Endothelial cell (in vitro differentiated cells): ENCODE measurements at regions not wholly inside any gene's neighbourhood (a gene's known extent, or its start where the extent isn't known, plus 50 kb on each side); places are given as distances from the start of the nearest gene placed in this dataset.

ENCODE experiments used
- DNase-seq: peaks from one replicate; pipeline ENCODE4 v3.0.0; 2021; ENCODE audit warnings: low spot score
- H3K27ac Mint-ChIP-seq: one replicate; pipeline ENCODE4 v1.8.0; 2021; ENCODE audit warnings: mixed read lengths, inconsistent platforms; ENCODE audit not compliant: unreplicated experiment
- H3K27me3 Mint-ChIP-seq: one replicate; pipeline ENCODE4 v1.8.0; 2021; ENCODE audit warnings: mild to moderate bottlenecking, moderate library complexity, mixed read lengths, inconsistent platforms; ENCODE audit not compliant: unreplicated experiment
- H3K36me3 Mint-ChIP-seq: one replicate; pipeline ENCODE4 v1.8.0; 2021; ENCODE audit warnings: mild to moderate bottlenecking, low read depth, mixed read lengths, inconsistent platforms; ENCODE audit not compliant: unreplicated experiment
- H3K4me1 Mint-ChIP-seq: one replicate; pipeline ENCODE4 v1.8.0; 2021; ENCODE audit warnings: mild to moderate bottlenecking, mixed read lengths, inconsistent platforms; ENCODE audit not compliant: unreplicated experiment
- H3K4me3 Mint-ChIP-seq: one replicate; pipeline ENCODE4 v1.8.0; 2021; ENCODE audit warnings: mild to moderate bottlenecking, mixed read lengths, inconsistent platforms; ENCODE audit not compliant: unreplicated experiment
- H3K9me3 Mint-ChIP-seq: one replicate; pipeline ENCODE4 v1.8.0; 2021; ENCODE audit warnings: mixed read lengths, inconsistent platforms; ENCODE audit not compliant: unreplicated experiment
- TF ChIP-seq, protein P1 (sequence below): fragments of 200-600 bp; sonication (generic); IDR thresholded peaks from one replicate; pipeline ENCODE4 v1.5.0; 2021; ENCODE audit warnings: antibody characterized with exemption; ENCODE audit not compliant: unreplicated experiment

DNA sequence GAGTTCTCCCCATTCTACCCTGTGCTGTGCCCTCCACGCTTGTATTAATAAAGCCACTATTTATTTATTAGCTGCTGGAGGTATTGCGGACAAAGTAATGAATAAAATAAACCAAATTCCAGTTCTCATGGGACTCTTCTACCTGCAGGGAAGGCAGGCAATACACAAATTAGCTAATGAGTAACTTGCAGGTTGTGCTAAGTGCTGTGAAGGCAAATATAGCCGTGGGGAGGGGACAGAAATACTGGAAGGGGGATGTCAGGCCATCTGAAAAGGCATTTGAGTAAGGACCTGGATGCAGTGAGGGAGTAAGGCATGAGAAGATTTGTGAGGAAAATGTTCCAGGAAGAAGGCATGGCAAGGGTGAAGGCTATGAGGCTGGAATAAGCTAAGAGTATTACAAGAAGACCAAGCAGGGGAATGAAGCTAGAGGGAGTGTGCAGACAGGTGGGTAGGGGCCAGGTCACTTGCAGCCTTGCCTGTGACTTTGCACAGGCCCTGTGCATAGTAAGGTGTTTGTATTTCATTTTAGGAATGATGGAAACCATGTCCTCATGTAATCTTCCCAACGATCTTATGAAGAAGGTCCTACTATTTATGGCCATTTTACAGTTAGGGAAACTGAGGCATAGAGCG lies 167.5 kb downstream of the PTPN11 start:
- Mint-ChIP-seq H3K27me3 (peaks cover 9% of the 10 kb centered on the region), H3K4me1 (no peaks in the 10 kb centered on the region), H3K36me3 (no peaks in the 10 kb centered on the region), H3K9me3 (no peaks in the 10 kb centered on the region), H3K27ac (no peak overlapping the region), H3K4me3 (no peak overlapping the region)
- no peak for DNase-seq
- TF ChIP-seq, protein P1, sequence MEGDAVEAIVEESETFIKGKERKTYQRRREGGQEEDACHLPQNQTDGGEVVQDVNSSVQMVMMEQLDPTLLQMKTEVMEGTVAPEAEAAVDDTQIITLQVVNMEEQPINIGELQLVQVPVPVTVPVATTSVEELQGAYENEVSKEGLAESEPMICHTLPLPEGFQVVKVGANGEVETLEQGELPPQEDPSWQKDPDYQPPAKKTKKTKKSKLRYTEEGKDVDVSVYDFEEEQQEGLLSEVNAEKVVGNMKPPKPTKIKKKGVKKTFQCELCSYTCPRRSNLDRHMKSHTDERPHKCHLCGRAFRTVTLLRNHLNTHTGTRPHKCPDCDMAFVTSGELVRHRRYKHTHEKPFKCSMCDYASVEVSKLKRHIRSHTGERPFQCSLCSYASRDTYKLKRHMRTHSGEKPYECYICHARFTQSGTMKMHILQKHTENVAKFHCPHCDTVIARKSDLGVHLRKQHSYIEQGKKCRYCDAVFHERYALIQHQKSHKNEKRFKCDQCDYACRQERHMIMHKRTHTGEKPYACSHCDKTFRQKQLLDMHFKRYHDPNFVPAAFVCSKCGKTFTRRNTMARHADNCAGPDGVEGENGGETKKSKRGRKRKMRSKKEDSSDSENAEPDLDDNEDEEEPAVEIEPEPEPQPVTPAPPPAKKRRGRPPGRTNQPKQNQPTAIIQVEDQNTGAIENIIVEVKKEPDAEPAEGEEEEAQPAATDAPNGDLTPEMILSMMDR, result no peak

- Mint-ChIP-seq H3K27ac (no peak overlapping the region), H3K9me3 (no peaks in the 10 kb centered on the region), H3K4me1 (no peaks in the 10 kb centered on the region), H3K36me3 (no peaks in the 10 kb centered on the region), H3K4me3 (no peak overlapping the region), H3K27me3 (peaks cover 9% of the 10 kb centered on the region)
- TF ChIP-seq, protein P1, result no peak
- no peak for DNase-seq
These were observed 170.5 kb downstream of the PTPN11 start for GRCh38 chr12:112589275-112589674.

- peaks cover 9% of the 10 kb centered on the region for H3K27me3 Mint-ChIP-seq
- H3K4me3 Mint-ChIP-seq, result no peak overlapping the region
- H3K4me1 Mint-ChIP-seq, result no peaks in the 10 kb centered on the region
- H3K27ac Mint-ChIP-seq, result no peak overlapping the region
- H3K36me3 Mint-ChIP-seq, result no peaks in the 10 kb centered on the region
- no peaks in the 10 kb centered on the region for H3K9me3 Mint-ChIP-seq
- no peak for DNase-seq
- TF ChIP-seq, protein P1, result no peak
These were observed 171.5 kb downstream of the PTPN11 start for GRCh38 chr12:112590281-112590680.

GRCh38 chr12:112591488-112591887 lies 172.7 kb downstream of the PTPN11 start:
- Mint-ChIP-seq H3K27ac (no peak overlapping the region), H3K4me1 (no peaks in the 10 kb centered on the region)

GRCh38 chr12:112595410-112595809 lies 176.7 kb downstream of the PTPN11 start:
- Mint-ChIP-seq H3K4me3 (no peak overlapping the region), H3K36me3 (no peaks in the 10 kb centered on the region), H3K4me1 (no peaks in the 10 kb centered on the region), H3K27me3 (peaks cover 2% of the 10 kb centered on the region), H3K9me3 (no peaks in the 10 kb centered on the region), H3K27ac (no peak overlapping the region)
- DNase-seq, result no peak
- TF ChIP-seq, protein P1, result no peak

More at GRCh38 chr12:112591488-112591887, 172.7 kb downstream of the PTPN11 start:
- Mint-ChIP-seq H3K9me3 (no peaks in the 10 kb centered on the region), H3K36me3 (no peaks in the 10 kb centered on the region), H3K4me3 (no peak overlapping the region), H3K27me3 (peaks cover 9% of the 10 kb centered on the region)
- DNase-seq, result no peak
- TF ChIP-seq, protein P1, result no peak
